NCI-H146 treated with DMSO at 0.1 percent for 48 hours (cell line): ENCODE measurements at regions not wholly inside any gene's neighbourhood (a gene's known extent, or its start where the extent isn't known, plus 50 kb on each side); places are given as distances from the start of the nearest gene placed in this dataset.

Experiments used
- DNase-seq: peaks from one replicate; lab custom pipeline; 2025; ENCODE audit not compliant: unreplicated experiment; lab: John Stamatoyannopoulos, UW

DNA sequence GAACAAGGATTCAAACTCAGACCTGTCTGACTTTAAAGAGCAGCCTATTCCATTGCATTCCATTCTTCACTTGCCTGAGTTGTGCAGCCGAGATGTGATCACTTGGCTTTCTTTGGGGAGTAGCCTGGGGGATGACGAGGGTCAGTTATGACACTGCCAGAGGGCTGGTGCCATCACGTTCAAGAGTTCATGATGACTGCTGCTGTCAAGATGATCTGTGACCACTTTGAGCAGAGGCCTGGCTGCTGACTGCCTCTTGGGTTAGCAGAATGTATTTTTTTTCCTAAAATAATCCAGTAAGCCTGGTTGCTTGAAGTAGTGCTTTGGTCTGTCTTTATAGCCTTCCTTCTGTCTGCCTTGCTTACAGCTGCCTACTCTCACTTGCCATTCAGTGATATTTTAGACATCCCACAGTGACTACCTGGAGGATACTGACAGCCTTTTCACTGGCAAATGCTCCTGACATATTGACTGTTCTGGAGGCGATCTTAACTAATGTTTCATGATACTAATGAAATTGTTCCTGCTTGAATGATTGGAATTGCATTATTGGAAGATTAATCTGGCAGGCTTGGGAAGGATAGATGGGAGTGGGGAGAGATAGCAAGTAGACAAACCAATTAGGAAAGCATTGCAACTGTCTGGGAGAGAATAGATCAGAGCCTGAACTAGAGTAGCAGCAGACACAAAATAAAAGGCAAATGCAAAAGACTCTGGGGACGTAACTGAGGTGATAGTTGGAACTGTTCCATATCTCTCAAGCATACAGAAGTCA, 221.6 kb upstream of the LCORL start:
- DNase-seq = no peak

DNA sequence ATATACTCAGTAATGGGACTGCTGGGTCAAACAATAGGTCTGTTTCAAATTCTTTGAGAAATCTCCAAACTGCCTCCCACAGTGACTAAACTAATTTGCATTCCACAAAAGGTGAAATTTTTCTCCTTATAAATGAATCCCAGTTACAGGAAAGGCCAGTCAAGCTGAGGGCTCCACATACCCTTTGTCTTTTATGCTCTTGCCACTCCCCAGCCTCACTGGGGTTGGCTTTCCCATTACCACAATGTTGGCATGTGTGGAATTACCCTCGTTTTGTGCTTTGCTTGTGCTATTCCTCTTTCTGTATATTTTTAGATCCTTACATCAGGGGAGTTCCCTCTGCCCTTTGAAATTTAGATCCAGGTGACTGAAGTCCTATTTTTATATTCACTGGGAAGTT, 220.2 kb upstream of the LCORL start:
- DNase-seq = no peak

DNA sequence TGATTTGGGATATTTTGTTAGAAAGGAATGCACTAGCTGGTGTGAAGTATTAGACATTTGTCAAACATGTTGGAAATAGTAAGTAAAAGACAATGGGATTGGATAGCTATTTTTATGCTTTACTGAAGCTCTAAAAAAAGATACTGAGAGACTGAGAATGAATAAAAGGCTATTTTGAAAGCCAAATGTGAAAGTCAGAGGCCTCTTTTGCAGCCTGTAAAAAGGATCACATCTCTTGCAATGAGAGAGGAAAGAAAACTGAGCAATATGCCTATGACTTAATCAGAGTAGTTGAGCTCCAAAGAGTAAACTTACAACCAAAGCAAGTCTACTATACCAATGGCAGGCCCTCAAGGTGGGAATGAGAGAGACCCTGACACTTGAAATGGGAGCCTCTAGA, 212.6 kb upstream of the LCORL start:
- no peak for DNase-seq

DNA sequence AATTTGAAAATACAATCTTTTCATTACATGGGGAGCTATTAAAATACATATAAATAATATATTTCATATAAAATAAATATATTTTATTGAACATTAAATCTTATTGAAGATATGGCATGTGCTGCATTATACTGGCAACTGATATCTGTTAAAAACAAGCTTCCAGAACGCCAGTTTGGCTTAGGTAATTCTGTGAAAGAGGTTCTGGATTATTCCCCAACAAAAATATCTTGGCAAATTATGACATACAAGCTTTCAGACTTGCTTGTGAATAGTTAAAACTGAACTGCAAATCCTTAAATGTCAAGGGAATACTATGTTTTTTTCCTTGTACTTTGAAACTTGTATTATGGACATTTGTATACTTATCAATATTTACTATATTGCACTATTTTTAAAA, 210.2 kb upstream of the LCORL start:
- no peak for DNase-seq

DNA sequence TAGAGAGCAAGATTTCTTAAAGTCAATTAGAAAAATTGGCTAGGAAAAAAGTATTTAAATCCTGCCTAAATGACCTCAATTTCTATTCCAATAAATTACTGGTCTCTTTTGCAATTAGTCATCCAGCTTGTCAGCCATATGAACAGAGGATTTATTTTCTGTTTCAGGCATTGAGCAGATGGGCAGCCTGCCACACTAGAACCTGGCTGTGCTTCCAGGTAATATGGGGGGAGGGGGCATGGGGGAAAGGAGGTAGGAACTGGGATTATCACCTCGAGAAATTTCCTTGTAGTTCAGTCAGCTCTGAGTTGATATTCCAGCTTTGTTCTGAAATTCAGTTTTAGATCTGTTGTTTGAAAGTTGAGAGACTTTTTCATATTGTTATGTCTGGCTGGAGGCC, 206.3 kb upstream of the LCORL start:
- DNase-seq = no peak

DNA sequence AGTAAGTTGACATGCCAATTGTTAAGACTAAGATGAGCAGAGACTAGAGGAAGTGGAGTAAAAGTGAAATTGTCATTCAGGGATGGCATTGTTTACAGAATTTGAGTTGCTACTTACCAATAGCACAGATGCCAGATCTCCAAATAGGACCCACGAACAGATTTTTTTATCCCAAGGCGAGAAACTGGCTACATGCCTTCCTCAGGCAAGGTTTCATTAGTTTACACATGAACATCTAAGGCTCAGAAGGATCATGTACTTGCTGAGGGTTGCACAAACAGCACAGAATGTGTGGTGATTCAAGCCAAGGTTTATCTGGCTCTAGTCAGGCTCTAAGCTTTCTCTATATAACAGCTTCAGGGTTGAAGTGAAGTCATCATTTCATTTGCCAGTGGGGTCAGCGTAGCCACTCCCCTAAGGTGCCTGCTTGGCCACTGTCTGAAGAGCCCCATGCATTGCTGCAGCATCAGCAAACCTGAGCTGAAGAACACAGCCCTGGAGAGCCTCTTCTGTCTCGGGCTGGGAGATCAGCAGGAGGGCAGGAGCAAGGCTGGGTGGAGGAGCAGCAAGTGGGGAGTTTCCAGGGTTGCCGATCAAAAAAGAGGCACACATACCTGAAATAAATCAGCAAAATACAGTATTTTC, 193.0 kb upstream of the LCORL start:
- DNase-seq = no peak

DNA sequence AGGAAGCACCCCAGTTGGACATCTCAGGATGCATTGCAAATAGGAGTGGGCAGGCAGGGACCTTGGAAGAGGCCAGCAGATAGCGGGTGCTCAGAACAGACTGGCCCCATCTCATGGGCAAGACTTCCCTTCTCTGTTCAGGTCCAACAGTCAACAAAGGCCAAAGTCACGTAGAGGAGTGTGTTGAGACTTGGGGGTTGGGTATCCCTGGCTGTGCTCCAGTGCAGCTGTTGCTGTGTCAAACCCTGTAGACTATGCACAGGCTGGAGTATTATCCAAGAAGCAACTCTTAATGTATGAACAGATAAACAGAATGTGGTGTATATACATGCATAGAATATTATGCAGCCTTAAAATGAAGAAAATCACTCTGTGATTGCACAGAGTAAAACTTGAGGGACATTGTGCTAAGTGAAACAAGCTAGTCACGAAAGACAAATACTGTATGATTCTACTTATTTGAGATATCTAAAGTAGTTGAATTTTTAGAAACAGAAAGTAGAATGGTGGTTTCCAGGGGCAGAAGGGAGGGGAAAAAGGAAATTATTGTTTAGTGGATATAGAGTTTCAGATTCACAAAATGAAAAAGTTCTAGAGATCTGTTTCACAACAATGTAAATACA, 192.1 kb upstream of the LCORL start:
- no peak for DNase-seq

DNA sequence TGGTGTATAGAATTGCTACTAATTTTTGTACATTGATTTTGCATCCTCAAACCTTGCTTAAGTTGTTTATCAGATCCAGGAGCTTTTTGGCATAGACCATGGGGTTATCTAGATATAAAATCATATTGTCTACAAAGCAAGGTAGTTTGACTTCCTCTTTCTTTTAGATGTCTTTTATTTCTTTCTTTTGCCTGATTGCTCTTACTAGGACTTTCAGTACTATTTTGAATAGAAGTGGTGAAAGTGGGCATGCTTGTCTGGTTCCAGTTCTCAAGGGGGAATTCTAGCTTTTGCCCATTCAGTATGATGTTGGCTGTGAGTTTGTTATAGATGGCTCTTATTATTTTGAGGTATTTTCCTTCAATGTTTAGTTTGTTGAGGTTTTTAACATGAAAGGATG, 187.9 kb upstream of the LCORL start:
- DNase-seq = no peak

DNA sequence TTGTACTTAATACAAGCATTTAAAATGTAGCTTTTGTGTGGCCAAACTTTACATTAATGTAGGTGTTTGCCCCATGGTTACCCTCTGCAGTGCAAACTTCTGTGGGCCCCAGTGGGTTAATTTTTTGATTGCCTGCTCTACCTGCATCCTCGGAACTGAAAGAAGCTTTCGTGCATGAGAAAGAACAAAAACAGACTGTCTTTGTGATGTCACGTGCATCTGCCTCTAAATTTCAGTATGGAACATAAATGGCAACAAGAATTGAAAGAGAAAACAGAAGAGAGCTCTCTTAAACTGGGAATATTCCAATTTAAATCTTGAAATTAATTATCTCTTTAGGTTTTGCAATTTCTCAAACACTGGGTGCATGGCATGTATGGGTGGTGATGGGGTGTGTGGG, 182.4 kb upstream of the LCORL start:
- DNase-seq = no peak

DNA sequence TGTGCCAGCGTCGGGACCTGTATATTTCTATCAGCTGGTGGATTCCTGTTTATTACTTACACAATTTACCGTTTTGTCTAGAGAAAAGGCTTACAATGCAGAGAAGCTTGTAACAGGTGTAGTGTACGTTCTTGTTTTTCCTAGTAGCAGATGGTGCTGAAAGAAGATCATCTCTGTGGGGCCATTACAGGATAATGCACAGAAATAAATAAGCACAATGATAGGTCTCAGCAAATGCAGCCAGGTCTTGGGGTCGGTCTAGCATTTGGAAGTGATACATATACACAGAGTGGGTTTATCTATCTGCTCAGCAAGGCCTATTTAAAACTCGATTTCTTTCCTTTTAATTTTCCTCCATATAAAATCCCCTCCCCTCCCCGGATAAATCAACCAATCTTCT, 180.9 kb upstream of the LCORL start:
- no peak for DNase-seq

DNA sequence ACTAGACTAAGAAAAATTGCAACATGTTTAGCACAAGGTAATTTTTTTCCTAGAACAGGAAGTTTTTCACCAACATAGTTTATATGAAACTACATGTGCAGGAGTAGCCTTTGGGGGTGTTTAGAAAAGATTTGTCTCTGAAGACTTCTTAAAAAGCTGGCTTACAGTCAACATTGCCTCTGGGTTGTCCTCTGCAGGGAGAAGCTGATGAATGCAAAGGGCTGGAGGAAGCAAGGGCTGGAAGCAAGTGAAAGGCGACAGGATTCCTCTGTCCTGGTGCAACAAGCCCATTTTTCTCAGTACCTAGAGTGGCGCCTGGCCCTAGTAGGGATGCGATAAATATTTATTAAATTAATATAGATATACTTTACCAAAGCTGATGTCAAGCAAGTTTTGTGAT, 180.3 kb upstream of the LCORL start:
- no peak for DNase-seq

DNA sequence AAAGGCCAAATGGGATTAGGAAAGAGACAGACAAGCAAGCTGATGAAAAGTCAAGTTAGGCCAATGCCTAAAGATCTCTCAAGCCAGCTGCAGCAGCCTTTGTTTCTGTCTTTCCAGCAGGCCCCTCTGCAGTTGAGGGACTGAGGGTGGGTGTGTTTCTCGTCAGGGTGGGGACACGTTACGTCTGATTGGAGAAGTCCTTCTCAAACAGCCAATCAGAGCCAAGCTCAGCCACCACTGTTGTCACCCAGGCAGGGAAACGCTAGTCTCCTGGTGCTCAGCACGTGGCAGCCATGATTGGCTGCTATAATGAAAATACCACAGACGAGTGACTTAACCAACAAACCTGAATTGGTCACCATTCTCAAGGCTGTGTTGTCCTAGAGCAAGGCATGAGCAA, 177.1 kb upstream of the LCORL start:
- no peak for DNase-seq

DNA sequence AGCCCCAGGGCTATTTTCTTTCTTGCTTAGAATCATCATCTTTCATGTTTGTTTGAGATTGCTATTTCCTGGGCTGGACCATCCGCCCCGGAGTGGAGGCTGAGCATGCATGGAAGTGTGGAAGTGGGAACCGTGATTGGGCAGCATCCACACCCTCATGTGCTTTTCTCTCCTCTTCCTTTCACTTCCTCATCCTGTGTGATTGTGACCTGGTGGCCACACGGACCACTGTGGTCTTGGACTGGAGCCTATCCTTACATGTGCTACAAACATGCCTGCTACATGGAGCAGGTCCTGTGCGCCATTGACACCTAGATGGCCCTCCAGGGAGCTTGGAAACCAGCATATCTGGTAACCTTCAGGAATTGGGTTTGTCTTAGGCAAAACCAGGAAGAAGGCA, 175.9 kb upstream of the LCORL start:
- DNase-seq = no peak

DNA sequence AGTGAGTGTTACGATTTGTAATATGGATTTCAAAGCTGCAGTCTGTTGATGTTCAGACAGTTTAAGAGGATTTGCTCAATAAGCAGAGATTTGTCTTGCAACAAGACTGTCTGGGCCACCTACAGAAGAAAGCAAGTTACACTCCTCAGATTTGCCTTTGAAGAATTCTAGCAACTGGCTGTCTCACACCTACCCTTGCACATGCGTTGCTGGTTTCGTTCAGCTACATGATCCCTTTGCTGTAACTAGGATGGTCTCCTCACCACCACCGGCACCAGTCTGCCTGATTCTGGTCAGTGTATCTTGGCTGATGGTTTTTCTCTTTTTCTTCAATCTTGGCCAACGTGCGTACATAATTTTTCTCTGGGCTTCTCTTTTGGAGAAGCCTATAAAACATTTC, 172.7 kb upstream of the LCORL start:
- no peak for DNase-seq

DNA sequence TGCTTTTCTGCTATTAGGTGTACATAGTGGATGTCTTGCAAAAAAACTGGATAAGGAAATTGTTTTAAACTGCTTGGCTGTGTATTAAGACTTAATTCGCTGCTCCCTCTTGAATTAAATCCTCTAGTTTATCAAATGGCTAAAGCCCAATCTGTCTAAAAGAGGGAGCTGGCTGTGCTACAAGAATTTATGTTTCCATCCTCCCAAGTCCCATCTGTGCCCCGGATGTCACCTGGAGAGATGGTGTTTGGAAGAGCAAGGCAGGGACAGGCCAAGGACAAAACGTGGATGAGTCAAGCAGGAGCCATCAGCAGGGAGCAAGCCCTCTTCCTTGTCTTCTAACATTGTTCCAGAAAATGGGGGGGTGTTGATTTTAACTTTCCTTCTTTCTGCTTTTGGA, 171.3 kb upstream of the LCORL start:
- DNase-seq = no peak

DNA sequence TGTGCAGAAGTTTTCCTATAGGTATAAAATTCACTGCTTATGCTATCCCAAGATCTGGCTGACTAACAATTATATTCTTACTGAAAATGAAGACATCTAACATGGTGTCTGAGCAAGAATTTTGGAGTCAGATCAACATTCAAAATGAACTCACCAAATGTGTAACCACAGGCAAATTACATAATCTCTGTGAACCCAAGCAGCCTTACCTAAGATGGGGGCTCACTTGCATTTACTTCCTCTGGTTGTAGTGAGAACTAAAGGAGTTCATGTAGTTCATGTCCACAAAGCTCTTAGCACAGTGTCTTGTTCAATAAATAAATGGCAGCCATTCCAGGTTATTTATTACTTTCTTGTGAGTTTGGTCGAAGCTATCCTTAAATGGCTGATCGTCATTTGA, 163.9 kb upstream of the LCORL start:
- DNase-seq = no peak

DNA sequence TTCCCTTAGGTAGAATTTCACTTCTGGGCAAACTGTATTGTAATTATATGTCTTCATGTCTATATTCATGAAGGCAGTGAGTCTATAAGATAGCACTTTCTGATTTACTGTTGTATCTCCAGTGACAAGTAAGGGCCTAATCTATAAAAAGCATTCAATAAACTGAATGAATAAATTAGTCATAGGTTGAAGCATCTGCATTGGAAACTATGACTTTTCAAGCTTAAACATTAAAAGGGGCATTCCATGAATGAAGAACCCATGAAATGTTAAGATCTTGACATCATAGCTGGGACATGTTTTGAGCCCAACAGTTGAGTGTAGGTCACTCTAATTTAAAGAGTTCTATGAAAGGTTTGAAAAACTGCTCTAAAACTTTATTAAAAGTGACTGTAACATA, 159.3 kb upstream of the LCORL start:
- no peak for DNase-seq

DNA sequence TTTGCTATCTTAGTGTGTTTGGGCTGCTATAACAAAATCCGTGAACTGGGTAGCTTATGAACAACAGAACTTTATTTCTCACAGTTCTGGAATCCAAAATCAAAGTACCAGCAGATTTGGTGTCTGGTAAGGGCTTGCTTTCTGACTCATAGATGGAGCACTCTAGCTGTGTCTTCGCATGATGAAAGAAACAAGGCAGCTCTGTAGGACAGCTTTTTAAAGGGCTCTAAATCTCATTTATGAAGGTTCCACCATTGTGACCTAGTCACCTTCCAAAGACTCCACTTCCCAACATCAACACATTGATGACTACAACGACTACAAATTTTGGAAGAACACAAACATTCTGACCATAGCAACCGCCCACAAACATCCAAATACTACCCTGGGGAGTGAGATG, 158.6 kb upstream of the LCORL start:
- no peak for DNase-seq

DNA sequence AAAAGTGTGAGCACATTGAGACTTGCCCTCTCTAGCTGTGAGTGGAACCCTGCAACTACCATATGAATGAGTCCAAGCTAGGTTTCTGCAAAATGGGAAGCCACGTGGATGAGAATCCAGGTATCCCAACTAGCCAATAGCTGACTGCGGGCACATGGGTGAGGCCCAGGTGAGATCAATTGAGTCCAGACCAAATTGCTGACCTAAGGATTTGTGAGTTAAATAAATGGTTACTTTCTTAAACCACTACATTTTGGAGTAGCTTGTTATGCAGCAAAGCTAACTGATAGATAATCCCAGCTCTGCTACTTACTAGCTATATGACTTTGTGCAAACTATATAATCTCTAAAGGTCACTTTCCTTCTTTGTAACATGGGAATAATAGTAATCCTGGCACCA, 150.3 kb upstream of the LCORL start:
- no peak for DNase-seq

DNA sequence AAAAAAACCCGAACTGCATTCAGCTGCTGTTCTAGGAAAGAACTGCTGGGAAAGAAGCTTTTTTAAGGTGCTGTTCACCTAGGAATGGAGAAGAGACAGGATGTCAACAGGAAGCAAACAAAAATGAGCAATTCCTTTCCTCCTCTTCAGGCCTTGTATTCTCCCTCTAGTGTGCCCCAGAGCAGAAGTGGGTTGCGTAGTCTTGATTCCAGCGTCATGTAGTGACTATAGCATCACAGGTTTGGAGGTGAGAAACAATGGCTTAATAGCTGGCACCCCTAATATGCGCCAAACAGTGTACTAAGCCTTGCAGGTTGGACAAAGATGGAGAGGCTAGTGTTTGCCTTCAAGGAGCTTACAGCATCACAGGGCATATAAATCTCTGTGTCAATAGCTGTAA, 146.3 kb upstream of the LCORL start:
- DNase-seq = no peak

DNA sequence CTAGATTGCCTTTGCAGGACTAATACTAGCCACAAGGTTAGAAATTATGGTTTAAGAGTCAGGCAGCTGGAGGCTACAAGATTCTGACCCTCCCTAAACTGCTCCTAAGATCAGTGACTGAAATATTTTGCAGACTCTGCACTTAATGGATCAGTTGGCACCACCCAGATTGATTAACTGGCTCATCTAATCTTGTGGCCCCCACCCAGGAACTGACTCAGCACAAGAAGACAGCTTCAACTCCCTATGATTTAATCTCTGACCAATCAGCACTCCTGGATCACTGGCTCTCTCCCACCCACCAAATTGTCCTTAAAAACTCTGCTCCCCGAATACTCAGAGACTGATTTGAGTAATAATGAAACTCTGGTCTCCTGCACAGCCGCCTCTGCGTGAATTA, 145.4 kb upstream of the LCORL start:
- no peak for DNase-seq

DNA sequence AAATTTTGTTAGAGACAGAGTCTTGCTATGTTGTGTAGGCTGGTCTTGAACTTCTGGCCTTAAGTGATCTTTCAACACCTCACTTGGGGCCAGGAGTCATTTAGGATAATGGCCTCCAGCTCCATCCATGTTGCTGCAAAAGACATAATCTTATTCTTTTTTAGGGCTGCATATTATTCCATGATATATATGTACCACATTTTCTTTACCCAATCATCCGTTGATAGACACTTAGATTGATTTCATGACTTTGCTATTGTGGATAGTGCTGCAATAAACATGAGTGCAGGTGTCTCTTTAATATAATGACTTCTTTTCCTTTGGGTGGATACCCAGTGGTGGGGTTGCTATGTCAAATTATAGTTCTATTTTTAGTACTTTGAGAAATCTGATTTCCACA, 140.9 kb upstream of the LCORL start:
- DNase-seq = no peak
